ENCODE measurements at regions not wholly inside any gene's neighbourhood (a gene's known extent, or its start where the extent isn't known, plus 50 kb on each side); places are given as distances from the start of the nearest gene placed in this dataset.

DNA sequence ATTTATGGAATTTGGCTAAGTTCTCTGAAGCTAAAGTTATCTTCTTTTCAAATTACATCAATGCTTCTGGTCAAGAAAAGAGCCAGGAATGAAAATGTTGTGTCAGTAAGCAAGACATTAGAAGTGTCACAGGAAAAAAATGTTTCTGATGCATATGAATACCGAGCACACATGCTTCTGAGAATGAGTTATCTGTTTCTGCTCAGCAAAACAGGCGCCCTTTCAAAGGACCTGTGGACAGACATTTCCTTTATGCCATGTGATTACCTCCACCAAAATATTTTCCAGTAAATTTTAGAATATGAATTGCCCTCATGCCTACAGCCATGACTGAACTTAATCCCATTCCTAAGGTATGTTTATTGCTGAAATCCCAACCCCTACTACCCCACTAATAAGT, 55.4 kb upstream of the RNF180 start:
- Histone ChIP-seq H3K27ac (replicated peaks in 1 of 4) (no peak overlapping the region), H3K27me3 (no peaks in the 10 kb centered on the region), H3K4me3 (no peak overlapping the region), H3K9me3 (peaks cover 0 to 17% (median 7%) of the 10 kb centered on the region in 4 donors), H3K4me1 (no peaks in the 10 kb centered on the region), H3K36me3 (no peaks in the 10 kb centered on the region)
- WGBS = 56% methylated on average over 2 of the region's 2 CpGs
- DNase-seq (ENCODE audit: extremely low spot score) = no peak
- intact Hi-C loops (cut with DNase I) = no loop called here
- no peak for TF ChIP-seq EP300 (IDR thresholded peaks at IDR 0.05)
- TF ChIP-seq, protein P1, sequence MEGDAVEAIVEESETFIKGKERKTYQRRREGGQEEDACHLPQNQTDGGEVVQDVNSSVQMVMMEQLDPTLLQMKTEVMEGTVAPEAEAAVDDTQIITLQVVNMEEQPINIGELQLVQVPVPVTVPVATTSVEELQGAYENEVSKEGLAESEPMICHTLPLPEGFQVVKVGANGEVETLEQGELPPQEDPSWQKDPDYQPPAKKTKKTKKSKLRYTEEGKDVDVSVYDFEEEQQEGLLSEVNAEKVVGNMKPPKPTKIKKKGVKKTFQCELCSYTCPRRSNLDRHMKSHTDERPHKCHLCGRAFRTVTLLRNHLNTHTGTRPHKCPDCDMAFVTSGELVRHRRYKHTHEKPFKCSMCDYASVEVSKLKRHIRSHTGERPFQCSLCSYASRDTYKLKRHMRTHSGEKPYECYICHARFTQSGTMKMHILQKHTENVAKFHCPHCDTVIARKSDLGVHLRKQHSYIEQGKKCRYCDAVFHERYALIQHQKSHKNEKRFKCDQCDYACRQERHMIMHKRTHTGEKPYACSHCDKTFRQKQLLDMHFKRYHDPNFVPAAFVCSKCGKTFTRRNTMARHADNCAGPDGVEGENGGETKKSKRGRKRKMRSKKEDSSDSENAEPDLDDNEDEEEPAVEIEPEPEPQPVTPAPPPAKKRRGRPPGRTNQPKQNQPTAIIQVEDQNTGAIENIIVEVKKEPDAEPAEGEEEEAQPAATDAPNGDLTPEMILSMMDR (IDR thresholded peaks at IDR 0.05) = no peak
- TF ChIP-seq POLR2AphosphoS5 (IDR thresholded peaks at IDR 0.05) = no peak
- no peak for TF ChIP-seq POLR2A (IDR thresholded peaks at IDR 0.05; ENCODE audit: low read depth)

DNA sequence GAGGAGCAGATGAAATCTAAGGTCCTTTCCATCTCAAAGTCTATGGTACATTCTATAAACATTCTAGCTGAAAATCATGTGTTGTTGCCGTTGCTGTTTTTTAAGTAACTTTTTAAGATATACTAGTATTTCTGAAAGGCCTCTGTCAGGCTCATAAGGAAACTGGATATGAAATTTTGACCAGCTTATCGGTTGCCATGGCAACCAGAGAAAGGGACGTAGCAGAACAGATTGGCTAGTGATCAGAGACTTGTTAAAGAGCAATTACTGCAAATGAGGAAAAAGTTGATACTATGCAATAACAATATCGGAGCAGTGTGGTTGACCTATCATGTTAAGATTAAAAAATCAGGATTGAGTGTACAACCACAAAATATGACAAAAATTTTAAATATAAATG, 57.0 kb upstream of the RNF180 start:
- TF ChIP-seq EP300 (IDR thresholded peaks at IDR 0.05) (no peak), POLR2A (IDR thresholded peaks at IDR 0.05; ENCODE audit: low read depth) (no peak), POLR2AphosphoS5 (IDR thresholded peaks at IDR 0.05) (no peak)
- TF ChIP-seq, protein P1 (IDR thresholded peaks at IDR 0.05) = no peak
- H3K36me3 ChIP-seq = no peaks in the 10 kb centered on the region
- intact Hi-C loops (cut with DNase I) = no loop called here
- no peaks in the 10 kb centered on the region for H3K4me1 ChIP-seq
- no peak overlapping the region for H3K4me3 ChIP-seq
- H3K27me3 ChIP-seq = no peaks in the 10 kb centered on the region
- no peak overlapping the region for H3K27ac ChIP-seq (replicated peaks in 1 of 4)
- 77% methylated on average over 4 of the region's 4 CpGs for WGBS
- peaks cover 0 to 17% (median 7%) of the 10 kb centered on the region in 4 donors for H3K9me3 ChIP-seq
- no peak for DNase-seq (ENCODE audit: extremely low spot score)

DNA sequence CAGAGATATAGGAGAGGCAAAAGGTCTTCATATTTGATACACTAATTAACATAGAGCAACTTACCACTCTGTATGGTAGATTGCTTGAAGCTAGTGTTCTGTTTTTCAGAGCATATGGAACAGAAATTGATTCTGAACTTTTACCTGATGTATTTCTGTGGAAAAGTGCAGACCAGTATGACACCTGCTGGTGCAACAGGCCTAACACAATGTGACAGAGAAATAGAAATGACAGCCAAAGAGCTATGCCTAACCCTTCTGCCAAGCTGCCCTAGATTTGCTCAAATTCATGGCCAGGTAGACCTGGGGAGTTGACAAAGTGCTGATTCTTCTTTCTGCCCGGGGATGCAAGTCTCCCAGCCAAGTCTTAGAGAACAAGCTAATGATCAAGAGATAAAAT, 65.4 kb upstream of the RNF180 start:
- WGBS = 59% methylated on average over 1 of the region's 1 CpG
- Histone ChIP-seq H3K4me3 (no peak overlapping the region), H3K4me1 (no peaks in the 10 kb centered on the region), H3K27ac (replicated peaks in 1 of 4) (no peak overlapping the region), H3K36me3 (no peaks in the 10 kb centered on the region), H3K9me3 (no peaks in the 10 kb centered on the region), H3K27me3 (no peaks in the 10 kb centered on the region)
- intact Hi-C loops (cut with DNase I) = no loop called here
- no peak for DNase-seq (ENCODE audit: extremely low spot score)
- no peak for TF ChIP-seq POLR2A (IDR thresholded peaks at IDR 0.05; ENCODE audit: low read depth)
- TF ChIP-seq POLR2AphosphoS5 (IDR thresholded peaks at IDR 0.05) = no peak
- TF ChIP-seq EP300 (IDR thresholded peaks at IDR 0.05) = no peak
- TF ChIP-seq, protein P1 (IDR thresholded peaks at IDR 0.05) = no peak

DNA sequence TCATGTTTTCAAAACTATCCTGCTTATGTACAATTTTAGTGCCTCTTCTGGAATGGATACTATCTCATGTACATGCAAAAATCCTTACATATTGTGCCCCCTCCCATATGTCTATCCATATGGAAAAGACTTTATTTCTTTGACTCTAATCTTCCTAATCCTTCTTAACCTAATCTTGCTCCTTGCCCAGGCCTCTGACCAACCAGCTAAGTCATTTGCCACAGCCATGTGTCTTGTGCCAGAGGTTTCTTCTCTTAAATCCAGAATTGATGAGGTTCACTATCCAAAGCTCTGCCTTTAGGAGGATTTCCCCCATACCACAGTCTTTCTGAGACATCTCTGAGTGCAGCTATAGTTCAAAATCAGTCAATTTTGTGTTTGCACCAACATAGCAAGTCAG, 68.9 kb upstream of the RNF180 start:
- no peaks in the 10 kb centered on the region for H3K27me3 ChIP-seq
- no peak for DNase-seq (ENCODE audit: extremely low spot score)
- no peak overlapping the region for H3K4me3 ChIP-seq
- H3K27ac ChIP-seq (replicated peaks in 1 of 4) = no peak overlapping the region
- H3K36me3 ChIP-seq = no peaks in the 10 kb centered on the region
- no peak for TF ChIP-seq POLR2A (IDR thresholded peaks at IDR 0.05; ENCODE audit: low read depth)
- no peak for TF ChIP-seq EP300 (IDR thresholded peaks at IDR 0.05)
- TF ChIP-seq, protein P1 (IDR thresholded peaks at IDR 0.05) = no peak
- TF ChIP-seq POLR2AphosphoS5 (IDR thresholded peaks at IDR 0.05) = no peak
- no peaks in the 10 kb centered on the region for H3K4me1 ChIP-seq
- intact Hi-C loops (cut with DNase I) = no loop called here
- H3K9me3 ChIP-seq = no peaks in the 10 kb centered on the region

DNA sequence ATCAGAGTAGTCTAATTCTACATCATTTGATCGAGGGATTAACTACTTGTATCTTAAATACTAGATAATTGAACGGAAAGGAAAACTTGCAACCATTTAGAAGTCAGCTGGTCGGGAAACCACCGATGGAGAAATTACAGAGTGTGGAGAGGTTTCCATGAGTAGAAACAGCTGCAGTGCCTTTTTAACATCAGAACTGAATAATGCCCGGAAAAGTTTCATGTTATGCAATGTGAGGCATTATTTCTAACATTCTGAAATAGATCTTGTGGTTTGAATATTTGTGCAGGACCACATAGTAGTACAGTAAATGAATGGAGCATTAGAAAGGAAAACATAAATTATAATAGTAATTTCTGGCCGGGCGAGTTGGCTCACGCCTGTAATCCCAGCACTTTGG, 88.1 kb upstream of the RNF180 start:
- no peak overlapping the region for H3K4me3 ChIP-seq
- intact Hi-C loops (cut with DNase I) = loop anchor here (5.0 kb wide), 1 partner anchor 535 kb away; no protein-coding TSS in a partner anchor
- no peaks in the 10 kb centered on the region for H3K27me3 ChIP-seq
- H3K4me1 ChIP-seq = no peaks in the 10 kb centered on the region
- H3K27ac ChIP-seq (replicated peaks in 1 of 4) = no peak overlapping the region
- DNase-seq (ENCODE audit: extremely low spot score) = no peak
- WGBS = 91% methylated on average over 8 of the region's 8 CpGs
- H3K36me3 ChIP-seq = no peaks in the 10 kb centered on the region
- TF ChIP-seq POLR2A (IDR thresholded peaks at IDR 0.05; ENCODE audit: low read depth) = no peak
- no peak for TF ChIP-seq POLR2AphosphoS5 (IDR thresholded peaks at IDR 0.05)
- TF ChIP-seq EP300 (IDR thresholded peaks at IDR 0.05) = no peak
- TF ChIP-seq, protein P1 (IDR thresholded peaks at IDR 0.05) = no peak
- no peaks in the 10 kb centered on the region for H3K9me3 ChIP-seq

Measured in esophagus muscularis mucosa (tissue), 4 donors.